CD4-positive, alpha-beta T cell treated with Interleukin-12 subunit alpha and Interleukin-12 subunit beta, for 1 hour (primary cell): ENCODE measurements at regions not wholly inside any gene's neighbourhood (a gene's known extent, or its start where the extent isn't known, plus 50 kb on each side); places are given as distances from the start of the nearest gene placed in this dataset.
"Not testable (repeated sequence)": the region's sequence is repeated elsewhere in the genome, so short reads cannot be mapped to it uniquely, and the experiment has no call there.

Experiments
- DNase-seq: peaks from one replicate; pipeline ENCODE4 v3.0.0-alpha.2; 2020

DNA sequence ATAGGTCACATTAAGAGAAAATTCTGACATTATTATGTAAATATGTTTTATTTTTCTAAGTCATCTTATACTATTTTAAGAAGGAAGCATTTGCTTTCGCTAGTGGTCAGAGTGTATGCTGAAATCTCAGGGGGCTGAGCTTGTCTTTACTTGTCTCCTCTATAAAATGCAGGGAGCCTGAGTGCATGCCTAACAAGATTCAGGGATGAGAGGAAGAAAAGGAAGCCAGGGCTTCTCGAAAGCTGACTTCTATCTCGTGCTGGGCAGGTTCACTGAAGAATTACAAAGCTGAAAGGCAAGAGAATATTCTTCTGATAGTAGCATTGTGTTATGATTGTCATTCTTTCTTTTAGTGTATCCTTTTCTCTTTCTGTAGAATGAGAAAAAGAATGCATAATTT lies 467.4 kb downstream of the SOX11 start:
- no peak for DNase-seq

DNA sequence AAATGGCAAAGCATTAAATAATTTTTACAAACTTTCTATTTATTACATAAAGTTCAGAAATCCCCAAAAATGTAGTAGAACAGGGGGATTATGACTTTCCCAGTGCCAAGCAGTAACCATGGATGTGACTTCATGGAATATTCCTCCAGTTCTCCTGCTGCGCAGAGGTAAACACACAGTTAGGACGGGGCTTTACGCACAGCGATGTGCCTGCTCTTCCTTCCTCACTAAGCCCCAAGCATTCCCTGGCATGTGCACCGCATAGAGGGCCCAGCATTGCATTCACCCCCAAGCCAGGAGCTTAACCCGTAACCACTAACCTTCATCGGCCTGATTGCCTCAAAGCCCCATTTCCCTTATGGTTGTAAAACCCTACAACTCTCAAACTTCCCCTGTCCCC lies 471.7 kb downstream of the SOX11 start:
- no peak for DNase-seq

DNA sequence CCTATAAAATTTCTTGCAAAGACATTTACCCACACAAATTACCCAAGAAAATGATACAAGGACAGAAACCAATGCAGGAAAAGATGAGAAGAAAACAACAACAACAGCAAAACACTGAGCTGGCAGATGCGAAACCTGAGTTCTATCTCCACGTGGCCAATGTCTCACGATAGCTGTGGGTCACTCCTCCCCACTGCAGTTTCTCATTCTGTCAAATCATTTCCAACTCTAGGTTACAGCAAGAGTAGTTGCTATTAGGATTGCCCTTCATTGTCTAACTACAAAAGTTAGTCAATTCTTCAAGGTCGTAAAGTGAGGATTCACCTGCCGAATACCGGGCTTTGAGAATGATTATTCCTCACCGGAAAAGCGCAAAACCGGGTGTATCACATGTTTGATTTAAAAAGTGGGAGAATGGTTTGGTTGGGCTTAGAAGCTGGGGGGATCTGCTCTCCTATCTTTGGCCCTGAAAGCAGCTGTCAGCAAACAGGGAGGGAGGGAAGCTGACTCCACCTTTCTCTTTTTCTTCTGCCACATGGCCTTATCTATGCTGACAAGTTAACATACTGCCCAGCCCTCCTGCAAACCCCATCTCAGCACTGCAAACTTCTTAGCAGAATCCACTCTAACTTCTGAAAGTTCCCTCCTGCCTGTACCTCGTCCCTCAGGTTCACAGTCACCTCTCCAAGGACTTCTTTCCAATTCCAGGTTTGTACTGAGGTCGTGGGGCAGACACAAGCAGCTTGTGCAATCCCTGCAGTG lies 473.0 kb downstream of the SOX11 start:
- no peak for DNase-seq

DNA sequence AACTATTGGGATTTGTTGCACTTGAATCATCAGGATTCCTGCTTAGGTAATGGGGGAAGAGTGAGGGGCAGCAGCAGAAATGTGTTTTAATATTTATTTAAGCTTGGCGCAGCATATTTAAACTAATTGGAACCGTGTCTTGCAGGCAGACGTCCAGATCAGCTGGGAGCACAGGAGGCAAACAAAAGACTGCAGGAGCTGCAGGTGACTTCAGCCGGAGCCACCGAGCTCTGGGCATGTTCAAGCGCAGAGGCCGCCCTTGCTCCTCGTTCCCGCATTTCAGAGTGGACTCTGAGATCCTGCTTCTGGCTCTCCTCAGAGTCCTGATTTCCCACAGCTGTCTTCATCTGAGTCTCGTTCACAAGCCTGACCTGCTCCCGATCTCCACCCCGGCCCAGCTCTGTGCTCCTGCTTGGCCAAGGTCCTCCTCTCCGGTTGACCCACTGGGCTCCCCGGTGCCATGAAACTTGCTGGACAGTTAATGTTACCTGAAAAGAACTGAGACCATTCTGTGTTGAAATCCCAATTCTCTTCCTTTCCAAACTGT lies 475.5 kb downstream of the SOX11 start:
- DNase-seq: no peak

DNA sequence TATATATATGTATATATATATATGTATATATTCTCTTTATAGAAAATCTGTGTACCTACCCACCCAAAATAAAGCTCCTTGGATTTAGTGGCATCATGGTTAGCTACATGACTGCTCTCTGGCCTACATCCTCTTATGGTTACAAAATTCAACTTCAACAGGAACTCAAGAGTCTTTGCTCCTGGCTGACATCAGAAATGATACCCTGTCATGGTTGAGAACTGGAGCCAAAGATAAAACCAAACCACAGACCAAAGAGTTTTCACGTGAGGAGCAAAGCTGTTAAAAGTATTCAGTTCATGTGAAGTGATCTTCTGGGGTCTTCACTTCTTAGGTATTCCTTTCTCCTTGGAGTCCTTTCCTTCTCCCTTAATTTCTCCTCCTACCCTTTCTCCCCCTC lies 476.3 kb downstream of the SOX11 start:
- DNase-seq: no peak

DNA sequence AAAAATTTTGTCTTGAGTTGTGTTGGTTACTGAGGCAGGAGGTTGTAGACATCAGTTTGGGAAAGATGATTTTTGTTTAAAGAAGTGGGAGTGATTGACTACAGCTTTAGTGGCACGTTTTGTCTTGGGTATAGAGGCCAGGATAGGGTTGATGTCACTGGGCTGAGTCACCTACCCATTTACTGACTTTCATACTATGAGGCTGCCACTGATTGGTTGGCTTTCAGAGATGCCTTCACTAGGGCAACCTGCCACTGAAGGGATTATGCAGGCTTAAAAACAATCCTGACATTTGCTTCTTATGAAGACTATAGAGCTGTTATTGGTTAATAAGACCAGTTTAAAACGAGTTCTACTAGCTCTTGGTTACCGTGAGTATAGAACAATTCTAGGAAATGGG lies 479.1 kb downstream of the SOX11 start:
- DNase-seq: no peak

DNA sequence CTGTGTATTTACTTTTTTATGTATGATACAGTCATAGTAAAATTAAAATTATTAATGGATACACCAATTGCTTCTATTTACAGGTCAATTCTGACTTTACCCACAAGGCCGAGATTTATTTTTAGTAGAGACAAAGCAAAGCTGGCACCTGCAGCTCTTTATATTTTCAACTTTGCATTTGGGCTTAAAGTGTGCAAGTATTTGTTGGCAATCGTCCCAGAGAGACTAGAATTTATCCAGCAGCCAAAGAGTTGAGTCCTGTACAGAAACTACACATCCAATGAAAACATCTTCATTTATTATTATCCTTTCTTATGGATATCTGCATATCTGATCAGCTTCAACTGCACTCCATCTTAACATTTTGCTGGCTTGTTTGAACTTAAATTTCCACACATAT lies 485.6 kb downstream of the SOX11 start:
- no peak for DNase-seq

DNA sequence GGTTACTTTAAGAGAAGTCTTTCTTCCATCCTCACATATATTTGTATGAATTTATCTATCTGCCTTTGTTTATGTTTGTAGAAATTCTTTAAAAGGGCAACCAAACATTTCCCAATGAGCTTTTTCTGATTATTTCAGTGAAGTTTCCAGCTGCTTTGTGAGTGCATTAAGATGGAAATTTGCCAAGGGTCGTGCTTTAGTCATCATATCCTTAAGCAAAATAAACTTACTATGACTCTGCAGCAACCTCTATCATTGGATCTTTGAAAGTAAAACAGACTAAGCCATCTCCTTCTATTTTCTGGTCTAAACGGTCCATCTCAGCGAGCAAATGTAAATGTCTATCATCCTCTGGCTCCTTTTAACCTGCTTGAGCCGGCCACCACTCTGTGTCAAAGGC lies 489.3 kb downstream of the SOX11 start:
- DNase-seq: no peak

DNA sequence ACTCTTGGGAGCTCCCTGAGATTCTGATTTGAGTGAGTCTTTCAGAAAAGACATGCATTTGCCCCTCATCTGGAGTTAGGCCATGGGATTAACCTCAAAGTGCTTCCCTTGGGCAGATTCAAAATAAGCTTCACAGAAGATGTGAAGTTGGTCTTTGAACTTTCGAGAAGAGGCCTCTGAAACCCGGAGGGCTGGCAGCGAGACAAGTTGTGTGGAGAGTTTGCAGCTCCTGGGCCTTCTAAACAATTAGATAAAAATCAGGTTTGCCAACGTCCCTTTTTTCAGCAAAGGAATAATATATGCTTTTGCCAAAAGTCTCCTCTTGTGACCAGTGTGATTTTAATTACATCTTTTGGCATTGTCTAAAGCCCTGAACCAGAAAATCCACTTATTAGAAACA lies 489.7 kb downstream of the SOX11 start:
- DNase-seq: no peak

DNA sequence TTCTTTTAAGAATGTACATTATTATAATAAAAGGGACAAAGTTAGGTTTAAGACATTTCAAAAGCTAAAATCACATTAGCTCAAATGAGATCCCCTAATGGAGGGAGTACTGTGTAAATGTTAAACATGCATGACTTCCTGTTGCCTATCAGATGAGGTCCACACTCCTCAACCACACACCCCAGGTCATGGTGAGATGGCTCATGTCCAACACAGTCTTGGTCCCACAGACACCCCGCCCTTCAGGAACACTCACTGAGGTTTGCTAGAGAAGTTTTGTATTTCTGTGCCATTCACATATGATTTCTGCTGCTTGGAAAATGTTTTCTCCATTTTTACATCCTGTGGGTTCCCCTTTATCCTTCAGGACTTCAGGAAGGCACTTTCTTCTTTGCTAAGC lies 491.0 kb downstream of the SOX11 start:
- no peak for DNase-seq

DNA sequence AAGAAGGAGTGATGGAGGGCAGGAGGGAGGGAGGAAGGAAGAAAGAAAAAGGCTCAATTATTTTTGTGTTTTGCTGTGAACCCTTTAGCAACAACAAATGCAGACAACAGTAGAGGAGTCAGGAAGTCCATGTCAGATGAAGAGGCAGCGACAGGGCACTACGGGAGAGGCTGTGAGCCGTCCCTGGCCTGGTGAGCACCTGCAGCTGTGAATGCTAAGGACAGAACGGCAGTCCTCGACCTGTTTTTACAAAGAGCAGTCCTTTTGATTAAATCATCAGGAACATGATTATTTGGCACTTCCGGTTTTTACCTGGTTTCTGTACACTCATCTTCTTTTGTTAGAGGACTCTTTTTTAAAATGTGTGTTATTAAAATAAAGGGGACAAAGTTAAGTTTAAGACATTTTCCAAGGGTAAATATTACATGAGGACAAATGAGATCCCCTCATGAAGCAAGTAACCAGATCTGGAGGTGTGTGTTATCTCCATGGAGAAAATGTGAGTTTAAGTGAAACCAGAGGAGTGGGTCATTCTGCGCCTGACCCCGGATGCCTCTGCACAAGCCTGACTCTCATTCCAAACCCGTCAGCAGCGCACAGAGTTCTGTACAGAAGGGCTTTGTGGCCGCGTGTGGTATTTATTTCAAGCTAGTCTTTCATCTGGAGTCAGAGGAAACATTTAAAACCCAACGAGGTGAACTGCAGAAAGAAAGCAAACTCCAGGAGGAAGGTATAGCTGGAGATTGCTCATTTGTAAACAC lies 492.5 kb downstream of the SOX11 start:
- DNase-seq: no peak

DNA sequence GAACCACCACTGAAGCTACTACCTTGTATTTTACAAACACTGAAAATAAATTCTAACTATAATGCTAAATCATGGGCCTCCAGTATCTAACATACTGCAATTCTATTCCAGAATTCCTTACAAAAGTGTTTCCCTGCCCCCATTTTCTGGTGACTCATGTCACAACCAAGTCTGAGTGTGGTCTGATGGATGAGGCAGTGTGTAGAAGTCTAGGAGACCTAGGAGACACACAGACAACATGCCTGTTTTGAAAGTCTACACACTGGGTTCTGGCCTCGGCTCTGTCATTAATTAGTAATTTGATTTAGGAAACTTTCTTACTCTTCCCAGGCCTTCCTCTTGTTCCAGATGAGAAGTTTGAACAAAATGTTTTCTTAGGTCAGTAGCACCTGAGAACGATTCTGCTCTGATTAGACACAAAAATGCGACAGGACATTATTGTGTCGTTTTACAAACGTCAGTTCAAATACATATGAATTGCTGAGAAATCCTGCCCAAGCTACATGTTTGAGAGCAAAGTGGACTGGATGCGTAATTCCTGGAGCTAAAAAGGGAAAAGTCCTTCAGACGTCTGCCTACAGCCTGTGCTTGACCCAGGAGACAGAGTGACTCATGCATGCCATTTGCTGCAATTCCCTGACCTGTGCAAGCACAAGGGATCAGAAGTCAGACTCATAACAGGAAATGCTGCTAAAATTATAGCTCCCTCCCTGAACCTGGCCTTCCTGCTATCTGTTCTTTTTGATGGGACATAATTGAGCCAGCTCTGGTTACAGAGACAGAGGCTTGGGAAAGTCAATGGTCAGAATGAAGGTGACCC lies 494.4 kb downstream of the SOX11 start:
- DNase-seq: no peak

DNA sequence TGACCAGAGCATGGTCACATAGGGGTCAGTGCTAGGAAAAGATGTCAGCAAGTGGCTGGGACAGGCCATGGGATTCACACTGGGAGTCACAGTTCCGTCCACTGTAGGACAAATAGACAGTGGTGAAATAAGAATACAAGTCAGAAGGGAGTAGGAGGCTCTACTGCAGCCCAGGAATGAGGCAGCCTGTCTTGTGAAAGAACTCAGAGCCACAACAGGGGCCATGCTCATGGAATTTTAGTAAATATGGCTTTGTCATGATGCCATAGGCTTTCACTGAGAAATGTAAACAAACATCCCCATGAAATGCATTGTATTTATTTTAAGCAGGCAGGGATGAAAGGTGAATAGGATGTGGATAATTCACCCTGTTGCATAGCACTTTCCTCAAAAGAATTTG lies 504.3 kb downstream of the SOX11 start:
- no peak for DNase-seq

DNA sequence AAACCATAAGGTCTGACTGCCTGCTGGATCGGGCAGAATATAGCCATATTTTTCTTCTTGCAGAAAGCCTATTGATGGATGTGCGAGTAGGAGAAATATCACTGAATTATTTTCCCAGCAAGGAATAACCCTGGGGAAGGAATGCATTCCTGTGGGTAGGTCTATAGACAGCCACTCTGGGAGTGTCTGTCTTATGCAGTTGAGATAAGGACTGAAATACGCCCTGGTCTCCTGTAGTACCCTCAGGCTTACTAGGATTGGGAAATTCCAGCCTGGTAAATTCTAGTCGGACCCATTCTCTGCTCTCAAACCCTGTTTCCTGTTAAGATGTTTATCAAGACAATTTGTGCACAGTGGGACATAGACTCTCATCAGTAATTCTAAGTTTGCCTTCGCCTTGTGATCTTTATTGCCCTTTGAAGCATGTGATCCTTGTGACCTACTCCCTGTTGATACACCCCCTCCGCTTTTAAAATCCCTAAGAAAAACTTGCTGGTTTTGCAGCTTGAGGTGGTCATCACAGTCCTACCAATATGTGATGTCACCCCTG lies 506.3 kb downstream of the SOX11 start:
- not testable (repeated sequence) for DNase-seq

DNA sequence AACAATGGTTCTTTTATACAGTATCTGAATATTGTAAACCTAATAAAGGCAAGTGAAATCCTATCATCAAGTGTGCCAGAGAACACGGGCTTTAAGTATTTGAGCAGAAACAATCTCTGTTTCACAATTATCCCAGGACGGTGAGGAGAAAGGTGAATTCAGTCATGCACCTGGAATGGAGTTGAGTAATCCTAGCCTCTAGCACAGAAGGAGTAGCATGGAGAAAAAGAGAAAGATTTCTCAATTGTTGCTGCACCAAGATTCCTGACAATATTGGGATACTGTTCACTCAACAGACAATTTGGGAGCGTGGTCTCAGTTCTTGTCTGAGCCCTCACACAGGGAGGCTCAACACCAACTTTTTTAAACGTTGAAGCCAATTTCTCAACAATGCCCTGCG lies 510.6 kb downstream of the SOX11 start:
- no peak for DNase-seq

DNA sequence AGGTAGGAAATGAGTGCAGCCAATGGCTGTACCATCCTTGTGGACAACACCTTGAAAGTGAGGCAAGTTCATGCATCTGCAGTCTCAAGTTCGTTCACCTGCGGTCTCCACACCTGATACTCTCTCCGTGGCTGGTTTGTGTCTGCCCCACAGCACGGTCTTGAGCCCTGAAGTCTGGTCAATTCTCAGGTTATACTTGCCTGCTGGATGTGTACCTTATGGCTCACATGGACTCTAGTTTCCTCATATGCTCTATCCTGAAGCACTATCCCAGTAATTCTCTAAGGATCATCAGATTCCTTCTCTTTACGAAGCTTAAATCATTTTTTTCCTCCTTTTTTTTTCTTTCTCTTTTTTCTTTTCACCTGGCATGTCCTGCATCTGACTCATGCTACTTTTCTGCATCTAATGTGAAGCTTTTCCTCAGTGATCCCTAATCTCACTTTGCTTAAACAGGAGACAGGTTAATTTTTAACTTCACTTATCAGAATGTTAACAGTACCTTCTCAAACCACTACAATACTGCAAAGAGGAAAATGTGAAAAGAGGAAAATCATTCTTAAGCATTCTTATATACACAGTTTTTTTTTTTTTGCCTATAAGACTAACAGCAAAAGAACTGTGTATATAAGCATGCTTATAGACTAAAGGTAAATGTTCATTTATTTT lies 511.2 kb downstream of the SOX11 start:
- DNase-seq: no peak

DNA sequence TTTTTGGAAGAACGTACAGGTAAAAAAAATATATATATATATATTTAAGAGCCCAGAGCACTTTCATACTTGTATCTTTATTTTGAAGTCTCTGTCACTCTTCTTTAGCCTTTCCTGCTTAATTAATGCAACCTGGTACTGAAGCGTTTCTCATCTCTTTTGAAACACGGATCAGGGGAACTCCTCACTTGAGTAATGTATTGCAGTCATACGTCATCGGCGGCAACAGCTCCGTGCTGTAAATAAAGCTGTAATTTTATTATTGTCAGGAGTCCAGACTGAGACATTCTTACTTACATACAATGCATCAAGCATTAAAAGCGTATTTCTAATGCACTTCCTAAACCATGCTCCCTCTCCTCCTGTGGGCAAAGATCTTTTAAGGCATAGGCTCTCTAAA lies 514.7 kb downstream of the SOX11 start:
- DNase-seq: no peak

DNA sequence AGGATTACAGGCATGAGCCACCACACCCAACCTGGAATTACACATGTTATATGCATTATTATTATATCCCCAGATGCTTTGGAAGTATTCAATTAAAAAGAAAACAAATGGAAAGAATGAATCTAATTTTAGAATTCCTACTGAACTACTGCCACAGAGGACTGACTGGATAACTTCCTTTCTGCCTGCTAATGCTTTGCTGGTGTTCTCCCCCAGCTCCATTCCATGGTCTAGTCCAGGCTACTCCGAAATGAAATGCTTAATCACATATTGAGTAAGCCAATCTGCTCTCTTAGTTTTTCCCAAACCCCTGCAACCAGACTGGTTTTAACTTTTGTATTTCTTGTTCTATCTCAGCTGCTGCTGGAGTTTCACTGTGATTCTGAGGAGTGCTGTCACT lies 519.1 kb downstream of the SOX11 start:
- no peak for DNase-seq

DNA sequence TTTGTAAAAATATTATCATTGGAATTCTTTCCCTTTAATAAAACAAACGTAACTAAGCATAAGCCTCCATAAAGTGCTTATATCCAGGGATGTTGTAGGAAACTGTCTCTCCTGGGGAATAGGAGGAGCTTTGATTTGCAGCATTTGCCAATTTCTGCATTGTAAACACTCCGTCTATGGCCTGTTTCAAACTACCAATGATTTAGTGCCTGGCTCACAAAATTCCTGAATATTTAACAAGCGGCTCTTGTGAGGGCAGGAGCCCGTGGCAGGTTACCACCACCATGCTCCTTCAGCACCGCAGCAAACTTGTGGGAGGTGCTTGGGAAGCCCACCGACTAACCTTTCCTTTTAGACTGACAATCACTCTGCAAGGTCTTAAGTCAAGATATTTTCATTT lies 520.3 kb downstream of the SOX11 start:
- no peak for DNase-seq

DNA sequence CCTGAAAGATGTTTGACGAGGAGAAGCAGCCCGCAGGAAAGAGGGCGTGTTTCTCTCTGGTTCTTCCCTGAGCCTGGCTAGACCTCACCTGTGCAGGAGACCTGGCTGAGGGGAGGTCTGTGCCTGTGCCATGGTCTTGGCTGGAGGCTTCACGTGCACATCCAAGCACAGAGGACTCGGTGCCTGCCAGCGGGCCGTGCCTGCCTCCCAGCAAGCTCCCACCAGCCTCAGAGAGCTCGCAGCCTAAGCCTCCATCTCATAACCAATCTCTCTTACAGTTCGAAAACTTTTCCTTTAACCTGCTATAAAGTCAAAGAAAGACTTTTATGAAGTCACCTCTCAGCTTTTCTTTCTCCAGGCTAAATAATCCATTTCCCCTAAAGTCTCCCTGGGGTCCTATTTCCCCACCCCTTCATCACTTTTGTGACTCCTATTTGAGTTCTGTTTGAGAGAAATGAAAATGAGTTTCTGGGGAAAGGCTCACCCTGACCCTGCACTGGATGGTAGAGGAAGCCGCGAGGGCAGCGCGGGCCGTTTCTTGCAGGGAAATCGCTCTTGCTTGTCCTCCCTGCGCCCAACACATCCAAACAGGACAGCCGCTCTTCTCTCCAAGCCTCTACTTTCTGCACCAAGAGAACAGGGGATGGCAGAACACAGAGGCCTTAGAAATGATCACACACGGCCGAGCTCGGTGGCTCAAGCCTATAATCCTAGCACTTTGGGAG lies 521.0 kb downstream of the SOX11 start:
- no peak for DNase-seq

DNA sequence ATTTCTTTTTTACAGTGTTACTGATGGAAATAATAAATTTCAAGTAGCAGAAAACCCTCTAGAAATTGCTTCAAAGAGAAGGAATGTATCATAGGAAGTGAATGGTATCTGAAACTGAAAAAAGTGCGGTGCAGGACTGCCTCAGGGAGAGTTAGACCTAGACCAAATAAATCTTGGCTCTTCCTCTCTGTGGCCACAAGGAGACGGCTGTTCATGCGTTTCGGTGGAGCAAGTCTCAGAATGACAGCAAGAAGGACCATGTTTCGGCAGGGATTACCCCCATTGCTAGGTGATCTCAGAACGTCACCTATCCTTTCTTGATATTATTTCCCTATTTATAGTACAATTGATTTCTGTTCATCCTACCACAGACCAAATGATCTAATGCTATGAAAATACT lies 522.3 kb downstream of the SOX11 start:
- no peak for DNase-seq

DNA sequence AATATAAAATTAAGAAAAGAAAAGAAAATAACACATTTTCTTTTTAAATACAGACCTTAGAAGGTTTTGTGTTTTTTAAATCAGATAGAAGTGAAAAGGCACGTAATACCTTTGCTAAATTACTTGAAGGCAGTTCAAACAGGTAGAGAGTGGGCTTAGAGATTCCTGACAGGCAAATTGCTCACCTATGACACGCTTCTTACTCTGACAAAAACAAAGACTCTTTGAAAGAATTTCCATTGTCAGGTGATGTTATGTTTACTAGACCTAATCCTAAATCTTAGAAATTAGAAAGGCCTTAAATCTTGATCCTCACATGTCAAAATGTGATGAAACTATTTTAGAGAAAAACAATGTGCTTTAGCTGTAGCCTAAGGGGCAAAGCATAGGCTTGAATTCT lies 522.9 kb downstream of the SOX11 start:
- no peak for DNase-seq
